ENCODE measurements at regions not wholly inside any gene's neighbourhood (a gene's known extent, or its start where the extent isn't known, plus 50 kb on each side); places are given as distances from the start of the nearest gene placed in this dataset.

DNA sequence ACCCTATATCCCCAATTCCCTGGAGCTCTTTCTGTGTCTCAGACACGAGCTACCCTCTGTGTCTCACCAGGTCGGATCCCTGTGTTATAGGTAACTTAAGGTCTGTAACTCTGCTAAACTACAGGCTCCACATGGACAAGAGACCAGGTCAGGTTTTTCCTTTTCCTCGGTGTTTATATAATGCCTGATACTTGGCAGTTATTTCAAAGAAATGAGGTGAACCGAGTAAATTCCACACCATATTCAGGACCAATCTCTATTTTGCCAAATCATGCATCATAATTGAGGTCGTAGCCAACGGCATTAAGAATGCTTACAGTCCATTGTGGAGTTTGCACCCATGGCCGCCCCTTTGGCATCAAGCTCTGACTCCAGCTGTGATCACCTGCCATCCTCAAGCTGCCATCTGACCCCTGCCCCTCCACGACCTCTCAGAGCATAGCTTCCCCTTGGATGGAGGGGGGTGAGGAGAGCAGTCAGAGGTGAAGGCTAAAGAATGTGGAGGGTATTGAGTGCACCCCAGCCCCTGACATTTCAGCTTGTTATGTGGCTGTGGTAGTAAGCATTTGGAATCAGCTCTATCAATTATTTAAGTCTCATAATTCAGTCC is 434.7 kb upstream of the RBFOX1 start:
- WGBS, 2 donors = 63 to 65% methylated on average over 8 of the region's 8 CpGs
- Histone ChIP-seq H3K4me1 (no peaks in the 10 kb centered on the region), H3K27me3 (no peaks in the 10 kb centered on the region), H3K9me3 (no peaks in the 10 kb centered on the region), H3K36me3 (no peaks in the 10 kb centered on the region), H3K27ac (no peak overlapping the region), H3K4me3 (no peak overlapping the region)
- DNase-seq = no peak
- TF ChIP-seq POLR2AphosphoS5 (IDR thresholded peaks at IDR 0.05) (no peak), POLR2A (IDR thresholded peaks at IDR 0.05) (no peak), EP300 (IDR thresholded peaks at IDR 0.05) (no peak)
- TF ChIP-seq, protein P1, sequence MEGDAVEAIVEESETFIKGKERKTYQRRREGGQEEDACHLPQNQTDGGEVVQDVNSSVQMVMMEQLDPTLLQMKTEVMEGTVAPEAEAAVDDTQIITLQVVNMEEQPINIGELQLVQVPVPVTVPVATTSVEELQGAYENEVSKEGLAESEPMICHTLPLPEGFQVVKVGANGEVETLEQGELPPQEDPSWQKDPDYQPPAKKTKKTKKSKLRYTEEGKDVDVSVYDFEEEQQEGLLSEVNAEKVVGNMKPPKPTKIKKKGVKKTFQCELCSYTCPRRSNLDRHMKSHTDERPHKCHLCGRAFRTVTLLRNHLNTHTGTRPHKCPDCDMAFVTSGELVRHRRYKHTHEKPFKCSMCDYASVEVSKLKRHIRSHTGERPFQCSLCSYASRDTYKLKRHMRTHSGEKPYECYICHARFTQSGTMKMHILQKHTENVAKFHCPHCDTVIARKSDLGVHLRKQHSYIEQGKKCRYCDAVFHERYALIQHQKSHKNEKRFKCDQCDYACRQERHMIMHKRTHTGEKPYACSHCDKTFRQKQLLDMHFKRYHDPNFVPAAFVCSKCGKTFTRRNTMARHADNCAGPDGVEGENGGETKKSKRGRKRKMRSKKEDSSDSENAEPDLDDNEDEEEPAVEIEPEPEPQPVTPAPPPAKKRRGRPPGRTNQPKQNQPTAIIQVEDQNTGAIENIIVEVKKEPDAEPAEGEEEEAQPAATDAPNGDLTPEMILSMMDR (IDR thresholded peaks at IDR 0.05) = no peak
- no peak for ATAC-seq (ENCODE audit: low FRiP score in 2 of 2)

DNA sequence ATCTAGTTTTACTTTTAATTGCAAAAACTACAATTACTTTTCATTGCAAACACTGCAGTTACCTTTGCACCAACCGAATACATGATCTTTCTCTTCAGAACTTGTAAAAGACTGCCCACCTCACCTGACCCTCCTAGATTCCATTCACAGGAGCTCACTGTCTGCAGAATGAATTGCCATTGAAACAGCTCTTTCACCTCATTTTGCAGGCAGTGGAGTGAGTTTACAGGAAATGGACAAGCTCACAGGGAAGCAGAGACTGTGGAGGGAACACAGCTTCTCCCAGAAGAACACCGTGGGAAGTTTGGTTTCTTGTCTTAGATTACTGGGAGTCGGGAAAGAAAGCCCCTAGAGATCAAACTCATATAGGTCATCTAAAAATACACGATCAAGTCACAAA is 439.7 kb upstream of the RBFOX1 start:
- H3K27me3 ChIP-seq = no peaks in the 10 kb centered on the region
- H3K4me1 ChIP-seq = no peaks in the 10 kb centered on the region
- DNase-seq (no peak), ATAC-seq (ENCODE audit: low FRiP score in 2 of 2) (no peak)
- H3K9me3 ChIP-seq = no peaks in the 10 kb centered on the region
- H3K4me3 ChIP-seq = no peak overlapping the region
- 29 to 34% methylated on average over 4 of the region's 4 CpGs for WGBS, 2 donors
- H3K36me3 ChIP-seq = no peaks in the 10 kb centered on the region
- TF ChIP-seq EP300 (IDR thresholded peaks at IDR 0.05) = no peak
- H3K27ac ChIP-seq = no peak overlapping the region

DNA sequence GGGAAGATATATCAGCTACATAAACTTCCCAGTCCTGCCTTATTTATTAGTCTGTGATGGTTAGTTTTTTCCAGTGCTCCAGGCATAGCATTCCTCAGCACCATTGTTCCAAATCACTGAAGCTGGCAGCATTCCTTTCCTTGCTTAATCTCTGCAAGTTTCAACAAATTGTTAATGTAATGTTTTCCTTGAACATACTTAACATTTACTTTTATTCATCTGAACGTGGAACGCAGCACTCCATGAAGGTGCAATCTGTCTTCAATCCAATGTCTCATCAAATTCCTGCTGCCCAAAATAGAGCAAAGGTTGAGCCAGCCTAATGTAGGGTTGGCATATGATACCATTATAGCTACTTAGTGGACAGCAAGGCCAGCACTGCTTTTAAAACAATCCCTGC is 441.1 kb upstream of the RBFOX1 start:
- H3K27ac ChIP-seq = no peak overlapping the region
- ATAC-seq (ENCODE audit: low FRiP score in 2 of 2) = no peak

DNA sequence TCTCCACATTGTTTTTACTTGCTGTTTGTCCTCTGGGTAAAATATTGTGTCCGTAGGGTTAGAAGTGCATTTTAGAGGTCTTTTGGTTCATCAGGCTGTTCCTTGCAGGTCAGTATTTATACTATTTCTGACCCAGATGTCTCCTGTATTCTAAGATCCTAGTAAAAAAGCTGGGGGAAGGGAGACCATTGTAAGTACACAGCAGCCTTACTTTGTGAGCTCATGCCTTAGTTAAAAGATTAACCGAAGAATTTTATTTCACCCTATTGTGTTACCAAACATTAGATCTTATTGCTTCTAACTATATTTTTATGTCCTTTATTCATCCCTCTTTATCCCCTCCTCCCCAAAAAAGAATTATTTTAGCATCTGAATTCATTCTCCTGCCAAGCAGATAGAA is 444.1 kb upstream of the RBFOX1 start:
- no peak for ATAC-seq (ENCODE audit: low FRiP score in 2 of 2)

More for the DNA sequence above, 441.1 kb upstream of the RBFOX1 start:
- TF ChIP-seq, protein P1 (IDR thresholded peaks at IDR 0.05) = no peak
- no peak for TF ChIP-seq EP300 (IDR thresholded peaks at IDR 0.05)
- TF ChIP-seq POLR2AphosphoS5 (IDR thresholded peaks at IDR 0.05) = no peak
- no peak for TF ChIP-seq POLR2A (IDR thresholded peaks at IDR 0.05)
- no peaks in the 10 kb centered on the region for H3K9me3 ChIP-seq
- 70 to 80% methylated on average over 2 of the region's 2 CpGs for WGBS, 2 donors
- no peaks in the 10 kb centered on the region for H3K4me1 ChIP-seq
- no peak overlapping the region for H3K4me3 ChIP-seq
- H3K27me3 ChIP-seq = no peaks in the 10 kb centered on the region
- DNase-seq = no peak
- no peaks in the 10 kb centered on the region for H3K36me3 ChIP-seq

DNA sequence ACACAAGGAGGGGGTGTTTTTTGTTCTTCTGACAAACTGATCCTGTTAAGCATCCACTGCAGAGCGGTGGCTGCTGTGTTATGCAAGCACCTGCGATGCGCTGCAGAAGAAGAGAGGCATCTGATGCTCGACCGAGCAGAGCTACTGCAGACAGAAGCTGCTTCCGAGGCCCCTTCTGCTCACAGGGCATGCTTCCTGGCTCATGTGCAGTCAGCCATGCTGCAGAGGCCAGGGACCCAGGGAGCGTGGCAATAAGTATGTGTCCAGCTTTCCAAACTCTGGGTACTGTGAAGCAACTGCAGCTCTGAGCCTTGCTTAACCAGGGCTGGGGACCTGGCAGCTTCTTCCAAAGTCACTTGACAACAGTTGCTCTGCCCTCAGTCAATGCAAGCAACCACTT is 448.6 kb upstream of the RBFOX1 start:
- no peak for DNase-seq
- no peak overlapping the region for H3K4me3 ChIP-seq
- H3K4me1 ChIP-seq = no peaks in the 10 kb centered on the region
- H3K9me3 ChIP-seq = no peaks in the 10 kb centered on the region
- H3K27ac ChIP-seq = no peak overlapping the region
- H3K36me3 ChIP-seq = no peaks in the 10 kb centered on the region
- no peak for TF ChIP-seq POLR2A (IDR thresholded peaks at IDR 0.05)
- no peak for TF ChIP-seq POLR2AphosphoS5 (IDR thresholded peaks at IDR 0.05)
- TF ChIP-seq, protein P1 (IDR thresholded peaks at IDR 0.05) = no peak
- no peak for TF ChIP-seq EP300 (IDR thresholded peaks at IDR 0.05)
- no peaks in the 10 kb centered on the region for H3K27me3 ChIP-seq
- peak in 1 of 2 donors; percentile 40 for ATAC-seq (ENCODE audit: low FRiP score in 2 of 2)
- WGBS, 2 donors = 68 to 82% methylated on average over 3 to 7 of the region's 7 CpGs

More for the DNA sequence above, 444.1 kb upstream of the RBFOX1 start:
- TF ChIP-seq POLR2A (IDR thresholded peaks at IDR 0.05) (no peak), EP300 (IDR thresholded peaks at IDR 0.05) (no peak), POLR2AphosphoS5 (IDR thresholded peaks at IDR 0.05) (no peak)
- TF ChIP-seq, protein P1 (IDR thresholded peaks at IDR 0.05) = no peak
- WGBS, 2 donors = 69 to 81% methylated on average over 2 of the region's 2 CpGs
- Histone ChIP-seq H3K27me3 (no peaks in the 10 kb centered on the region), H3K36me3 (no peaks in the 10 kb centered on the region), H3K4me3 (no peak overlapping the region), H3K4me1 (no peaks in the 10 kb centered on the region), H3K27ac (no peak overlapping the region), H3K9me3 (no peaks in the 10 kb centered on the region)
- no peak for DNase-seq
